ENCODE measurements at regions not wholly inside any gene's neighbourhood (a gene's known extent, or its start where the extent isn't known, plus 50 kb on each side); places are given as distances from the start of the nearest gene placed in this dataset.

DNA sequence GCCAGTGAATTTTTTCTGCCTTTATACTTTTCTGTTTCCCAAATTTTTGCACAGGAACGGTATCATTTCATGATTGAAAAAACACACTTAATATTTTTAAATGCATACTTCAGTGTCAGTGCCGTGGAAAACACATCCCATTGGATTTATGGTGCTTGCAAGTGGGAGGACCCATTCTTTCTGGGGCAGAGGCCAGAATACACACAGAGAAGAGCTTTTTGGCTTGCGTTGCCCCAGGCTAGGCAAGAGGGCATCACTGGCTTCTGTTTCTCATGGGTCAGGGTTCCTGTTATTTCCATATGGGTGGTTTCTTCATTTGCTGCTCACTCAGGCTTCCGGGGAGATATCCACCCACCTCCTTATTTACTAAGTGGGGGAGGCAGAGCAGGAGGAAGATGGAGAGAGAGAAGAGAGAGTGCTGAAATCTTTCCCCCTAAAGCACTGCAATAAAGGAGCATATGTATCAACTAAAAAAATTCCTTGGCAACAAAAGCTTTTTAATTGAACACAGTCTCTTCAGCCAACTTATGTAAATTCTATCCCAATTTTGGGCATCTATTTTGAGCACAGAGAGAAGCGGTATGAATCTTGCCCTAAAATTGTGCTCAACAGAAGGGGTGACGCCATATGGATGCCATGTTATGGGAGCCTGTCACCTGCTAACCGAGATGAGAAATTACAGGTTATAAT, 66.0 kb upstream of the KIRREL3 start:
- no peaks in the 10 kb centered on the region for H3K79me2 ChIP-seq (ENCODE audit: control insufficient read depth, insufficient read depth, low read length)
- H3K9me1 ChIP-seq (replicated peaks; ENCODE audit: control insufficient read depth, extremely low read depth, insufficient read depth, low read length), result no peaks in the 10 kb centered on the region
- FAIRE-seq, result no peak
- H3K4me2 ChIP-seq (ENCODE audit: insufficient read depth, low read length), result no peak overlapping the region
- H3K9ac ChIP-seq (replicated peaks; ENCODE audit: extremely low read depth, insufficient read depth, low read length), result no peak overlapping the region
- CTCF ChIA-PET, result no interaction called here
- dilution Hi-C loops (cut with MboI; ENCODE audit: extremely low pct_ligation_motif_present, low sequenced_read_pairs) (no loop called here), intact Hi-C loops (cut with micrococcal nuclease) (no loop called here)
- H4K20me1 ChIP-seq (replicated peaks; ENCODE audit: control insufficient read depth, extremely low read depth, insufficient read depth, low read length), result no peaks in the 10 kb centered on the region
- H3K9me3 ChIP-seq (replicated peaks; ENCODE audit: control insufficient read depth, insufficient read depth, low read length), result peaks cover 4% of the 10 kb centered on the region
- POLR2A ChIA-PET, result no interaction called here
- no peak overlapping the region for H3K27ac ChIP-seq (ENCODE audit: insufficient read depth, low read depth, low read length)
- no peaks in the 10 kb centered on the region for H3K27me3 ChIP-seq (ENCODE audit: control insufficient read depth in 2 of 2, insufficient read depth in 2 of 2, low read length in 2 of 2)
- BruUV-seq (replicated peaks), result no TSS peak
- H3K4me3 ChIP-seq (replicated peaks in 1 of 3; ENCODE audit: insufficient read depth in 1 of 3, low read depth in 1 of 3, low read length in 3 of 3), result no peak overlapping the region
- no peak for DNase-seq (ENCODE audit: low read depth, low spot score)
- no peaks in the 10 kb centered on the region for H3K4me1 ChIP-seq (ENCODE audit: control insufficient read depth, extremely low read depth, insufficient read depth, low read length)
- H3K36me3 ChIP-seq (ENCODE audit: control insufficient read depth in 2 of 2, extremely low read depth in 1 of 2, insufficient read depth in 2 of 2, low read length in 2 of 2), result no peaks in the 10 kb centered on the region
- TF ChIP-seq MYC (IDR thresholded peaks at IDR 0.05; ENCODE audit: low read depth, low read length) (no peak), EZH2 (IDR thresholded peaks at IDR 0.05; ENCODE audit: borderline replicate concordance, low read depth, low read length, severe bottlenecking) (no peak), FOS (IDR thresholded peaks at IDR 0.05; ENCODE audit: borderline replicate concordance, insufficient read depth, low read length) (no peak), POLR2AphosphoS5 (IDR thresholded peaks at IDR 0.05; ENCODE audit: insufficient read depth, low read depth, low read length) (no peak)
- TF ChIP-seq, protein P1, sequence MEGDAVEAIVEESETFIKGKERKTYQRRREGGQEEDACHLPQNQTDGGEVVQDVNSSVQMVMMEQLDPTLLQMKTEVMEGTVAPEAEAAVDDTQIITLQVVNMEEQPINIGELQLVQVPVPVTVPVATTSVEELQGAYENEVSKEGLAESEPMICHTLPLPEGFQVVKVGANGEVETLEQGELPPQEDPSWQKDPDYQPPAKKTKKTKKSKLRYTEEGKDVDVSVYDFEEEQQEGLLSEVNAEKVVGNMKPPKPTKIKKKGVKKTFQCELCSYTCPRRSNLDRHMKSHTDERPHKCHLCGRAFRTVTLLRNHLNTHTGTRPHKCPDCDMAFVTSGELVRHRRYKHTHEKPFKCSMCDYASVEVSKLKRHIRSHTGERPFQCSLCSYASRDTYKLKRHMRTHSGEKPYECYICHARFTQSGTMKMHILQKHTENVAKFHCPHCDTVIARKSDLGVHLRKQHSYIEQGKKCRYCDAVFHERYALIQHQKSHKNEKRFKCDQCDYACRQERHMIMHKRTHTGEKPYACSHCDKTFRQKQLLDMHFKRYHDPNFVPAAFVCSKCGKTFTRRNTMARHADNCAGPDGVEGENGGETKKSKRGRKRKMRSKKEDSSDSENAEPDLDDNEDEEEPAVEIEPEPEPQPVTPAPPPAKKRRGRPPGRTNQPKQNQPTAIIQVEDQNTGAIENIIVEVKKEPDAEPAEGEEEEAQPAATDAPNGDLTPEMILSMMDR (IDR thresholded peaks at IDR 0.05; ENCODE audit: extremely low read depth in 1 of 2, insufficient read depth in 1 of 2, low read depth in 1 of 2, low read length in 2 of 2), result no peak
- TF ChIP-seq, protein P2, sequence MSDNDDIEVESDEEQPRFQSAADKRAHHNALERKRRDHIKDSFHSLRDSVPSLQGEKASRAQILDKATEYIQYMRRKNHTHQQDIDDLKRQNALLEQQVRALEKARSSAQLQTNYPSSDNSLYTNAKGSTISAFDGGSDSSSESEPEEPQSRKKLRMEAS (IDR thresholded peaks at IDR 0.05; ENCODE audit: insufficient read depth, insufficient read length), result no peak
- no peak overlapping the region for H2AFZ ChIP-seq (ENCODE audit: low read depth, low read length)

All from endothelial cell of umbilical vein (primary cell).